ENCODE measurements at regions not wholly inside any gene's neighbourhood (a gene's known extent, or its start where the extent isn't known, plus 50 kb on each side); places are given as distances from the start of the nearest gene placed in this dataset.

GRCh38 chr3:159174715-159175692 is 373.1 kb downstream of the MFSD1 start:
- no peak for DNase-seq

GRCh38 chr3:159178209-159178897 is 376.5 kb downstream of the MFSD1 start:
- DNase-seq: no peak

- DNase-seq: no peak
Observed at GRCh38 chr3:159182961-159183360, 381.1 kb downstream of the MFSD1 start.

GRCh38 chr3:159185443-159186050 is 383.7 kb downstream of the MFSD1 start:
- no peak for DNase-seq

GRCh38 chr3:159186581-159186980 is 384.7 kb downstream of the MFSD1 start:
- no peak for DNase-seq

GRCh38 chr3:159187232-159187631 is 385.4 kb downstream of the MFSD1 start:
- DNase-seq: no peak

- no peak for DNase-seq
Observed at GRCh38 chr3:159187706-159188105, 385.9 kb downstream of the MFSD1 start.

GRCh38 chr3:159189994-159190669 is 388.3 kb downstream of the MFSD1 start:
- DNase-seq: no peak

GRCh38 chr3:159191447-159191846 is 389.6 kb downstream of the MFSD1 start:
- no peak for DNase-seq

GRCh38 chr3:159196359-159196758 is 394.5 kb downstream of the MFSD1 start:
- no peak for DNase-seq

GRCh38 chr3:159200176-159200575 is 398.3 kb downstream of the MFSD1 start:
- DNase-seq: no peak

- DNase-seq: no peak
Observed at GRCh38 chr3:159208050-159208449, 406.2 kb downstream of the MFSD1 start.

GRCh38 chr3:159209459-159209858 is 407.6 kb downstream of the MFSD1 start:
- no peak for DNase-seq

- DNase-seq: no peak
Observed at GRCh38 chr3:159210336-159210735, 408.5 kb downstream of the MFSD1 start.

- DNase-seq: no peak
Observed at GRCh38 chr3:159216311-159216710, 414.5 kb downstream of the MFSD1 start.

- DNase-seq: no peak
Observed at GRCh38 chr3:159219231-159219630, 417.4 kb downstream of the MFSD1 start.

- no peak for DNase-seq
Observed at GRCh38 chr3:159221335-159221734, 419.5 kb downstream of the MFSD1 start.

GRCh38 chr3:159229116-159229680 is 427.3 kb downstream of the MFSD1 start:
- no peak for DNase-seq

- DNase-seq: no peak
Observed at GRCh38 chr3:159232966-159233365, 431.1 kb downstream of the MFSD1 start.

GRCh38 chr3:159233734-159234133 is 431.9 kb downstream of the MFSD1 start:
- DNase-seq: no peak

GRCh38 chr3:159234306-159234705 is 432.5 kb downstream of the MFSD1 start:
- no peak for DNase-seq

- DNase-seq: no peak
Observed at GRCh38 chr3:159236321-159236720, 434.5 kb downstream of the MFSD1 start.

- no peak for DNase-seq
Observed at GRCh38 chr3:159237226-159237625, 435.4 kb downstream of the MFSD1 start.

Data from NCI-H2107 (cell line).